ENCODE measurements at regions not wholly inside any gene's neighbourhood (a gene's known extent, or its start where the extent isn't known, plus 50 kb on each side); places are given as distances from the start of the nearest gene placed in this dataset.

DNA sequence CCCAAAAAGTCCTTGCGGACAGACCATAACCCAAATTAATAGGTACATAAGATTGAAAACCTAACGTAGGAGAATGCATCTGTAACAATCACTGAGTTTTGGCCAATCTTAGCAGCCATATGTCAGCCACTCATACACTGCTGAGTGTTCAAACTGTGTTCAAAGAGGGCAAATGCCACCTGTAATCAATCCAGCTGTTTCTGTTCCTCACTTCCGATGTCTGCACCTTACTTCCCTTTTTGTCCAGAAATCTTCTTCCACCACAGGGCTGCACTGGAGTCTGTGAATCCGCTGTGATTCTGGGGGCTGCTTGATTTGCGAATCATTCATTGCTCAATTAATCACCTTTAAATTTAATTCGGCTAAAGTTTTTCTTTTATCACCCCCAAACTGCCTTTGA lies 263.9 kb downstream of the ICE1 start:
- Histone ChIP-seq H3K36me3 (ENCODE audit: control insufficient read depth in 2 of 4, insufficient read depth in 4 of 4, low read length in 3 of 4) (no peaks in the 10 kb centered on the region), H3K79me1 (ENCODE audit: low read depth, low read length) (no peaks in the 10 kb centered on the region), H2AFZ (ENCODE audit: low read length) (no peak overlapping the region), H2BK20ac (ENCODE audit: low read length) (no peak overlapping the region), H3K4me1 (replicated peaks in 1 of 4; ENCODE audit: control insufficient read depth in 3 of 4, insufficient read depth in 4 of 4, low read length in 3 of 4) (no peaks in the 10 kb centered on the region), H3K27me3 (replicated peaks in 1 of 4; ENCODE audit: control insufficient read depth in 3 of 4, extremely low read depth in 1 of 4, insufficient read depth in 3 of 4, low read length in 3 of 4) (no peaks in the 10 kb centered on the region), H2BK12ac (ENCODE audit: low read depth, low read length) (no peak overlapping the region), H4K91ac (replicated peaks; ENCODE audit: insufficient read length, low read length) (no peak overlapping the region), H3K4me3 (ENCODE audit: extremely low read depth in 1 of 4, insufficient read depth in 2 of 4, low read depth in 3 of 4, low read length in 4 of 4) (no peak overlapping the region), H3K79me2 (ENCODE audit: control insufficient read depth in 1 of 2, insufficient read depth in 2 of 2, low read length in 2 of 2) (no peaks in the 10 kb centered on the region), H4K20me1 (replicated peaks in 1 of 2; ENCODE audit: control insufficient read depth in 1 of 2, insufficient read depth in 2 of 2, low read length in 2 of 2) (no peaks in the 10 kb centered on the region), H3K4me2 (ENCODE audit: insufficient read depth in 1 of 2, low read depth in 2 of 2, low read length in 2 of 2) (no peak overlapping the region), H3K9ac (replicated peaks in 1 of 4; ENCODE audit: extremely low read depth in 1 of 4, low read depth in 3 of 4, low read length in 3 of 4) (no peak overlapping the region), H3K23me2 (ENCODE audit: low read depth, low read length) (no peaks in the 10 kb centered on the region), H3K14ac (ENCODE audit: insufficient read length) (no peak overlapping the region), H3K56ac (replicated peaks; ENCODE audit: insufficient read length, low read depth, low read length) (no peak overlapping the region), H2BK5ac (ENCODE audit: low read depth, low read length) (no peak overlapping the region), H3K27ac (ENCODE audit: low read depth, low read length) (no peak overlapping the region), H2AK5ac (ENCODE audit: low read depth, low read length) (no peak overlapping the region), H2BK15ac (ENCODE audit: low read length) (no peak overlapping the region), H2BK120ac (replicated peaks; ENCODE audit: low read depth, low read length) (no peak overlapping the region), H3K9me3 (ENCODE audit: insufficient read depth in 2 of 2, low read depth in 1 of 2, low read length in 1 of 2) (0 out of 4 replicates have a peak, but pooled peaks cover 3 to 7% of the 10 kb centered on the region in 2 experiments), H3K4ac (replicated peaks; ENCODE audit: insufficient read length, low read depth, low read length) (no peak overlapping the region), H4K8ac (ENCODE audit: extremely low read depth, insufficient read depth, low read length) (no peak overlapping the region), H3K18ac (ENCODE audit: extremely low read depth, low read length) (no peak overlapping the region), H4K5ac (ENCODE audit: insufficient read length, low read depth, low read length) (no peak overlapping the region), H3K23ac (ENCODE audit: insufficient read length) (no peak overlapping the region)
- ChIA-PET POLR2A (ENCODE audit: partially characterized antibody) (no interaction called here), CTCF (ENCODE audit: partially characterized antibody) (interaction anchor here (0.5 to 1.8 kb wide), 5 partner anchors 8 to 195 kb away, joined by 3 to 4 read pairs (median 3); no protein-coding TSS in a partner anchor)
- TF ChIP-seq TAF1 (IDR thresholded peaks at IDR 0.05; ENCODE audit: low read depth, low read length) (no peak), TEAD4 (IDR thresholded peaks at IDR 0.05; ENCODE audit: low read depth, low read length) (no peak), GTF2F1 (IDR thresholded peaks at IDR 0.05; ENCODE audit: borderline replicate concordance, low read depth, low read length) (no peak), RNF2 (IDR thresholded peaks at IDR 0.05; ENCODE audit: borderline replicate concordance, low read depth, low read length, missing control alignments, poor library complexity, severe bottlenecking) (no peak)
- TF ChIP-seq, protein P1, sequence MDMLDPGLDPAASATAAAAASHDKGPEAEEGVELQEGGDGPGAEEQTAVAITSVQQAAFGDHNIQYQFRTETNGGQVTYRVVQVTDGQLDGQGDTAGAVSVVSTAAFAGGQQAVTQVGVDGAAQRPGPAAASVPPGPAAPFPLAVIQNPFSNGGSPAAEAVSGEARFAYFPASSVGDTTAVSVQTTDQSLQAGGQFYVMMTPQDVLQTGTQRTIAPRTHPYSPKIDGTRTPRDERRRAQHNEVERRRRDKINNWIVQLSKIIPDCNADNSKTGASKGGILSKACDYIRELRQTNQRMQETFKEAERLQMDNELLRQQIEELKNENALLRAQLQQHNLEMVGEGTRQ (IDR thresholded peaks at IDR 0.05; ENCODE audit: low read length): no peak
- FAIRE-seq: no peak
- no peak for DNase-seq (ENCODE audit: low read depth in 1 of 2, low spot score in 2 of 2)
- 87% methylated on average over 6 of the region's 6 CpGs; no CpG with 5 or more reads in 1 of the 2 experiments for WGBS, 2 experiments (ENCODE audit: extremely low coverage in 1 of 2, insufficient coverage in 1 of 2, insufficient read length in 1 of 2, insufficient replicate concordance in 2 of 2, low coverage in 1 of 2, low lambda C conversion rate in 2 of 2, missing lambda C conversion rate in 1 of 2)

Data from H1 (cell line).